Mucosa of rectum (tissue), 2 donors: ENCODE measurements at regions not wholly inside any gene's neighbourhood (a gene's known extent, or its start where the extent isn't known, plus 50 kb on each side); places are given as distances from the start of the nearest gene placed in this dataset.

Experiments
- H3K27ac ChIP-seq, 2 donors: one replicate each; pipeline ENCODE4 v1.7.0; 2013; ENCODE audit warnings: inconsistent platforms in 2 of 2, low read depth in 2 of 2, low read length in 2 of 2
- H3K27me3 ChIP-seq, 2 donors: one replicate each; pipeline ENCODE4 v1.7.0; 2013; ENCODE audit warnings: low read length in 2 of 2; ENCODE audit not compliant: control insufficient read depth in 2 of 2, insufficient read depth in 2 of 2
- H3K36me3 ChIP-seq, 2 donors: one replicate each; pipeline ENCODE4 v1.7.0; 2013; ENCODE audit warnings: low read length in 2 of 2; ENCODE audit not compliant: control insufficient read depth in 2 of 2, insufficient read depth in 2 of 2
- H3K4me1 ChIP-seq, 2 donors: one replicate each; pipeline ENCODE4 v1.7.0; 2013; ENCODE audit warnings: low read length in 2 of 2, mild to moderate bottlenecking in 1 of 2; ENCODE audit not compliant: control insufficient read depth in 2 of 2, insufficient read depth in 2 of 2
- H3K4me3 ChIP-seq, 2 donors: one replicate each; pipeline ENCODE4 v1.7.0; 2013; ENCODE audit warnings: low read length in 2 of 2
- H3K9ac ChIP-seq, 2 donors: one replicate each; pipeline ENCODE4 v1.7.0; 2013; ENCODE audit warnings: low read length in 2 of 2, low read depth in 1 of 2, mild to moderate bottlenecking in 1 of 2
- H3K9me3 ChIP-seq, 2 donors: one replicate each; pipeline ENCODE4 v1.7.0; 2013; ENCODE audit warnings: low read length in 2 of 2; ENCODE audit not compliant: control insufficient read depth in 2 of 2
- donor health status: healthy.
- donor health status: Normal muscosa, but diverticular disease.

- no peaks in the 10 kb centered on the region for H3K27me3 ChIP-seq
- H3K4me1 ChIP-seq: no peaks in the 10 kb centered on the region
- H3K9me3 ChIP-seq: no peaks in the 10 kb centered on the region
- no peak overlapping the region for H3K27ac ChIP-seq
- no peak overlapping the region for H3K9ac ChIP-seq
- no peak overlapping the region for H3K4me3 ChIP-seq
- no peaks in the 10 kb centered on the region for H3K36me3 ChIP-seq
These were observed 67.1 kb upstream of the PRKG2 start for GRCh38 chr4:81282131-81282530.

- no peak overlapping the region for H3K4me3 ChIP-seq
- no peaks in the 10 kb centered on the region for H3K27me3 ChIP-seq
- H3K9me3 ChIP-seq: no peaks in the 10 kb centered on the region
- H3K36me3 ChIP-seq: no peaks in the 10 kb centered on the region
- H3K4me1 ChIP-seq: no peaks in the 10 kb centered on the region
- H3K9ac ChIP-seq: no peak overlapping the region
- H3K27ac ChIP-seq: no peak overlapping the region
These were observed 59.4 kb upstream of the PRKG2 start for GRCh38 chr4:81274460-81274859.

DNA sequence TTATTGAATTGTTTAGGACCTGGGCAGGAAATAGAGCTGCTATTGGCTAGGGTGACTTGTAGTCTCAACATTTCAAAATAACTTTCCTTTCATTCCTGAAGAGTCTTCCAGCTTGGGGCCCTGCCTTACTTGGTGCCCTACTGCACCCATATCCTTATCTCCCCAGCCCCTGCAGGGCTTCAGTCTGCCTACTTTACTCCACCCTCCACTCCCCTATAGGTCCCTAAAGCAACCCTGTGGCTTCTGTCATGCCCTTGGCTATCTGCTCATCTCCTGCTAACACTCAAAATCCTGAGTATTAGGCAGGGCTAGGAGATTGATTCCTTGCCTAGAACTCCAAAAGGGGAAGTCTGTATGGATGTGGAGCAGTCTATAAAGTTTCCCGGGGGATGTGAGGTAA is 57.6 kb upstream of the PRKG2 start:
- Histone ChIP-seq H3K4me3 (no peak overlapping the region), H3K4me1 (no peaks in the 10 kb centered on the region), H3K36me3 (no peaks in the 10 kb centered on the region), H3K27me3 (no peaks in the 10 kb centered on the region), H3K27ac (no peak overlapping the region), H3K9me3 (no peaks in the 10 kb centered on the region), H3K9ac (no peak overlapping the region)
